Mammary epithelial cell (primary cell): ENCODE measurements at regions not wholly inside any gene's neighbourhood (a gene's known extent, or its start where the extent isn't known, plus 50 kb on each side); places are given as distances from the start of the nearest gene placed in this dataset.

Experiments
- CTCF ChIP-seq, 2 donors: IDR thresholded peaks in 1 of 2; conservative IDR thresholded peaks in 1 of 2; 2 replicates each; pipeline ENCODE4 v1.5.1; 2011 to 2012; ENCODE audit warnings: inconsistent platforms in 2 of 2, low read length in 2 of 2, mild to moderate bottlenecking in 2 of 2, control low read depth in 1 of 2, low read depth in 1 of 2; ENCODE audit not compliant: insufficient read depth in 1 of 2; ENCODE audit errors: extremely low read depth in 1 of 2
- EZH2 ChIP-seq: IDR thresholded peaks from 2 replicates; pipeline ENCODE4 v1.6.1; 2012; ENCODE audit warnings: low read length, inconsistent platforms, borderline replicate concordance

GRCh38 chr10:90462749-90463470 lies 394.9 kb downstream of the HTR7 start:
- TF ChIP-seq CTCF (conservative IDR thresholded peaks at IDR 0.05 in 1 of 2, IDR thresholded peaks at IDR 0.05 in 1 of 2; ENCODE audit: extremely low read depth in 1 of 2, insufficient read depth in 1 of 2, low read depth in 1 of 2, low read length in 2 of 2) (no peak), EZH2 (no peak)
